Adrenal gland (tissue), 5 donors: ENCODE measurements at regions not wholly inside any gene's neighbourhood (a gene's known extent, or its start where the extent isn't known, plus 50 kb on each side); places are given as distances from the start of the nearest gene placed in this dataset.

Source experiments
- POLR2A ChIP-seq, 2 donors: fragments of 450-650 bp; IDR thresholded peaks; one replicate each; pipeline ENCODE4 v1.6.1; 2017; ENCODE audit warnings: antibody characterized with exemption in 2 of 2, mild to moderate bottlenecking in 2 of 2, moderate library complexity in 1 of 2
- TF ChIP-seq, protein P1 (sequence below), 6 experiments: fragments of 450-650 bp in 4 of 6; fragments of 200-600 bp in 2 of 6; sonication (generic) in 1 of 6; IDR thresholded peaks; 1 replicate in 5 of 6; 2 replicates in 1 of 6; pipeline versions ENCODE4 v1.5.1 to v1.8.0; 2016 to 2021; ENCODE audit warnings: antibody characterized with exemption in 6 of 6, mild to moderate bottlenecking in 2 of 6, moderate library complexity in 1 of 6
- donor health status: DM: no; HTN: no; CAD: no.

- TF ChIP-seq, protein P1, sequence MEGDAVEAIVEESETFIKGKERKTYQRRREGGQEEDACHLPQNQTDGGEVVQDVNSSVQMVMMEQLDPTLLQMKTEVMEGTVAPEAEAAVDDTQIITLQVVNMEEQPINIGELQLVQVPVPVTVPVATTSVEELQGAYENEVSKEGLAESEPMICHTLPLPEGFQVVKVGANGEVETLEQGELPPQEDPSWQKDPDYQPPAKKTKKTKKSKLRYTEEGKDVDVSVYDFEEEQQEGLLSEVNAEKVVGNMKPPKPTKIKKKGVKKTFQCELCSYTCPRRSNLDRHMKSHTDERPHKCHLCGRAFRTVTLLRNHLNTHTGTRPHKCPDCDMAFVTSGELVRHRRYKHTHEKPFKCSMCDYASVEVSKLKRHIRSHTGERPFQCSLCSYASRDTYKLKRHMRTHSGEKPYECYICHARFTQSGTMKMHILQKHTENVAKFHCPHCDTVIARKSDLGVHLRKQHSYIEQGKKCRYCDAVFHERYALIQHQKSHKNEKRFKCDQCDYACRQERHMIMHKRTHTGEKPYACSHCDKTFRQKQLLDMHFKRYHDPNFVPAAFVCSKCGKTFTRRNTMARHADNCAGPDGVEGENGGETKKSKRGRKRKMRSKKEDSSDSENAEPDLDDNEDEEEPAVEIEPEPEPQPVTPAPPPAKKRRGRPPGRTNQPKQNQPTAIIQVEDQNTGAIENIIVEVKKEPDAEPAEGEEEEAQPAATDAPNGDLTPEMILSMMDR (IDR thresholded peaks at IDR 0.05) = no peak
- TF ChIP-seq POLR2A (IDR thresholded peaks at IDR 0.05) = no peak
Observed at GRCh38 chr3:29011966-29012365, 268.9 kb upstream of the RBMS3 start.
